GM23338 (cell line): ENCODE measurements at regions not wholly inside any gene's neighbourhood (a gene's known extent, or its start where the extent isn't known, plus 50 kb on each side); places are given as distances from the start of the nearest gene placed in this dataset.

Experiments used
- CREB1 ChIP-seq: fragments of 250-450 bp; sonication (Bioruptor Pico); IDR thresholded peaks from 2 replicates; pipeline ENCODE4 v1.5.0; 2020; ENCODE audit warnings: low read depth, mild to moderate bottlenecking, moderate library complexity
- EZH2 ChIP-seq: fragments of 200-600 bp; sonication (generic); IDR thresholded peaks from one replicate; pipeline ENCODE4 v1.8.0; 2017; ENCODE audit warnings: antibody characterized with exemption, mild to moderate bottlenecking, low read depth; ENCODE audit not compliant: unreplicated experiment
- EZH2phosphoT487 ChIP-seq: fragments of 200-600 bp; sonication (generic); IDR thresholded peaks from one replicate; pipeline ENCODE4 v1.8.1; 2018; ENCODE audit warnings: antibody characterized with exemption; ENCODE audit not compliant: unreplicated experiment
- JUNB ChIP-seq: IDR thresholded peaks from one replicate; pipeline ENCODE4 v1.6.1; 2016; ENCODE audit warnings: antibody characterized with exemption; ENCODE audit not compliant: unreplicated experiment
- STAT1 ChIP-seq: IDR thresholded peaks from one replicate; pipeline ENCODE4 v1.6.1; 2016; ENCODE audit warnings: antibody characterized with exemption; ENCODE audit not compliant: unreplicated experiment
- ZNF331 ChIP-seq: fragments of 250-450 bp; sonication (Bioruptor Pico); IDR thresholded peaks from 2 replicates; pipeline ENCODE4 v1.5.0; 2020; ENCODE audit warnings: low read depth, mild to moderate bottlenecking, moderate library complexity
- TF ChIP-seq, protein P1 (sequence below): fragments of 250-450 bp; sonication (Bioruptor Pico); IDR thresholded peaks from 2 replicates; pipeline ENCODE4 v1.5.0; 2020; ENCODE audit warnings: mild to moderate bottlenecking, moderate library complexity
- TF ChIP-seq, protein P2 (sequence below), 2 experiments: fragments of 200-600 bp in 1 of 2; sonication (generic) in 1 of 2; conservative IDR thresholded peaks; 2 replicates each; pipeline versions ENCODE4 v1.5.1 to v1.6.1; 2016 to 2017; ENCODE audit warnings: antibody characterized with exemption in 2 of 2, low read depth in 2 of 2, mild to moderate bottlenecking in 2 of 2, moderate library complexity in 1 of 2
- TF ChIP-seq, protein P3 (sequence below): IDR thresholded peaks from one replicate; pipeline ENCODE4 v1.6.1; 2018; ENCODE audit warnings: antibody characterized with exemption; ENCODE audit not compliant: unreplicated experiment

DNA sequence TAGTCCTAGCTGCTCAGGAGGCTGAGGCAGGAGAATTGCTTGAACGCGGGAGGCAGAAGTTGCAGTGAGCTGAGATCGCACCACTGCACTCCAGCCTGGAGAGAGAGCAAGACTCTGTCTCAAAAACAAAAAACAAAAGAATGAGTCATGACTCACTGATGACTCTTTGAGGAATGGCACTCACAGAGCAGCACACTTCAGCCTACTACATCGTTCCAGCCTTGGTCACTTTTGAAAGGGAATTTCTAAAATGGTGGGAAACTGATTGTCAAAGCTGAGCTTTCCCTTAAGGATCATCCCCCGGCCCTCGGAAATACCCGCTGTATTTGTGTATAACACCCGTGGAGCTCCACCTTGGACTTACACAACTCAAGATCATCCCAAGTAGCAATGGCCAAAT lies 217.3 kb upstream of the HS6ST1 start (continued):
- TF ChIP-seq, protein P1, sequence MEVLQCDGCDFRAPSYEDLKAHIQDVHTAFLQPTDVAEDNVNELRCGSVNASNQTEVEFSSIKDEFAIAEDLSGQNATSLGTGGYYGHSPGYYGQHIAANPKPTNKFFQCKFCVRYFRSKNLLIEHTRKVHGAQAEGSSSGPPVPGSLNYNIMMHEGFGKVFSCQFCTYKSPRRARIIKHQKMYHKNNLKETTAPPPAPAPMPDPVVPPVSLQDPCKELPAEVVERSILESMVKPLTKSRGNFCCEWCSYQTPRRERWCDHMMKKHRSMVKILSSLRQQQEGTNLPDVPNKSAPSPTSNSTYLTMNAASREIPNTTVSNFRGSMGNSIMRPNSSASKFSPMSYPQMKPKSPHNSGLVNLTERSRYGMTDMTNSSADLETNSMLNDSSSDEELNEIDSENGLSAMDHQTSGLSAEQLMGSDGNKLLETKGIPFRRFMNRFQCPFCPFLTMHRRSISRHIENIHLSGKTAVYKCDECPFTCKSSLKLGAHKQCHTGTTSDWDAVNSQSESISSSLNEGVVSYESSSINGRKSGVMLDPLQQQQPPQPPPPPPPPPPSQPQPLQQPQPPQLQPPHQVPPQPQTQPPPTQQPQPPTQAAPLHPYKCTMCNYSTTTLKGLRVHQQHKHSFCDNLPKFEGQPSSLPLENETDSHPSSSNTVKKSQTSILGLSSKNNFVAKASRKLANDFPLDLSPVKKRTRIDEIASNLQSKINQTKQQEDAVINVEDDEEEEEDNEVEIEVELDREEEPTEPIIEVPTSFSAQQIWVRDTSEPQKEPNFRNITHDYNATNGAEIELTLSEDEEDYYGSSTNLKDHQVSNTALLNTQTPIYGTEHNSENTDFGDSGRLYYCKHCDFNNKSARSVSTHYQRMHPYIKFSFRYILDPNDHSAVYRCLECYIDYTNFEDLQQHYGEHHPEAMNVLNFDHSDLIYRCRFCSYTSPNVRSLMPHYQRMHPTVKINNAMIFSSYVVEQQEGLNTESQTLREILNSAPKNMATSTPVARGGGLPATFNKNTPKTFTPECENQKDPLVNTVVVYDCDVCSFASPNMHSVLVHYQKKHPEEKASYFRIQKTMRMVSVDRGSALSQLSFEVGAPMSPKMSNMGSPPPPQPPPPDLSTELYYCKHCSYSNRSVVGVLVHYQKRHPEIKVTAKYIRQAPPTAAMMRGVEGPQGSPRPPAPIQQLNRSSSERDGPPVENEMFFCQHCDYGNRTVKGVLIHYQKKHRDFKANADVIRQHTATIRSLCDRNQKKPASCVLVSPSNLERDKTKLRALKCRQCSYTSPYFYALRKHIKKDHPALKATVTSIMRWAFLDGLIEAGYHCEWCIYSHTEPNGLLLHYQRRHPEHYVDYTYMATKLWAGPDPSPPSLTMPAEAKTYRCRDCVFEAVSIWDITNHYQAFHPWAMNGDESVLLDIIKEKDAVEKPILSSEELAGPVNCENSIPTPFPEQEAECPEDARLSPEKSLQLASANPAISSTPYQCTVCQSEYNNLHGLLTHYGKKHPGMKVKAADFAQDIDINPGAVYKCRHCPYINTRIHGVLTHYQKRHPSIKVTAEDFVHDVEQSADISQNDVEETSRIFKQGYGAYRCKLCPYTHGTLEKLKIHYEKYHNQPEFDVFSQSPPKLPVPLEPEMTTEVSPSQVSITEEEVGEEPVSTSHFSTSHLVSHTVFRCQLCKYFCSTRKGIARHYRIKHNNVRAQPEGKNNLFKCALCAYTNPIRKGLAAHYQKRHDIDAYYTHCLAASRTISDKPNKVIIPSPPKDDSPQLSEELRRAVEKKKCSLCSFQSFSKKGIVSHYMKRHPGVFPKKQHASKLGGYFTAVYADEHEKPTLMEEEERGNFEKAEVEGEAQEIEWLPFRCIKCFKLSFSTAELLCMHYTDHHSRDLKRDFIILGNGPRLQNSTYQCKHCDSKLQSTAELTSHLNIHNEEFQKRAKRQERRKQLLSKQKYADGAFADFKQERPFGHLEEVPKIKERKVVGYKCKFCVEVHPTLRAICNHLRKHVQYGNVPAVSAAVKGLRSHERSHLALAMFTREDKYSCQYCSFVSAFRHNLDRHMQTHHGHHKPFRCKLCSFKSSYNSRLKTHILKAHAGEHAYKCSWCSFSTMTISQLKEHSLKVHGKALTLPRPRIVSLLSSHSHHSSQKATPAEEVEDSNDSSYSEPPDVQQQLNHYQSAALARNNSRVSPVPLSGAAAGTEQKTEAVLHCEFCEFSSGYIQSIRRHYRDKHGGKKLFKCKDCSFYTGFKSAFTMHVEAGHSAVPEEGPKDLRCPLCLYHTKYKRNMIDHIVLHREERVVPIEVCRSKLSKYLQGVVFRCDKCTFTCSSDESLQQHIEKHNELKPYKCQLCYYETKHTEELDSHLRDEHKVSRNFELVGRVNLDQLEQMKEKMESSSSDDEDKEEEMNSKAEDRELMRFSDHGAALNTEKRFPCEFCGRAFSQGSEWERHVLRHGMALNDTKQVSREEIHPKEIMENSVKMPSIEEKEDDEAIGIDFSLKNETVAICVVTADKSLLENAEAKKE (CRISPR knock-in tag): no peak
- no peak for TF ChIP-seq CREB1
- TF ChIP-seq ZNF331 (CRISPR knock-in tag): no peak
- no peak for TF ChIP-seq STAT1
- TF ChIP-seq JUNB: no peak
- TF ChIP-seq EZH2phosphoT487: no peak
- TF ChIP-seq, protein P2, sequence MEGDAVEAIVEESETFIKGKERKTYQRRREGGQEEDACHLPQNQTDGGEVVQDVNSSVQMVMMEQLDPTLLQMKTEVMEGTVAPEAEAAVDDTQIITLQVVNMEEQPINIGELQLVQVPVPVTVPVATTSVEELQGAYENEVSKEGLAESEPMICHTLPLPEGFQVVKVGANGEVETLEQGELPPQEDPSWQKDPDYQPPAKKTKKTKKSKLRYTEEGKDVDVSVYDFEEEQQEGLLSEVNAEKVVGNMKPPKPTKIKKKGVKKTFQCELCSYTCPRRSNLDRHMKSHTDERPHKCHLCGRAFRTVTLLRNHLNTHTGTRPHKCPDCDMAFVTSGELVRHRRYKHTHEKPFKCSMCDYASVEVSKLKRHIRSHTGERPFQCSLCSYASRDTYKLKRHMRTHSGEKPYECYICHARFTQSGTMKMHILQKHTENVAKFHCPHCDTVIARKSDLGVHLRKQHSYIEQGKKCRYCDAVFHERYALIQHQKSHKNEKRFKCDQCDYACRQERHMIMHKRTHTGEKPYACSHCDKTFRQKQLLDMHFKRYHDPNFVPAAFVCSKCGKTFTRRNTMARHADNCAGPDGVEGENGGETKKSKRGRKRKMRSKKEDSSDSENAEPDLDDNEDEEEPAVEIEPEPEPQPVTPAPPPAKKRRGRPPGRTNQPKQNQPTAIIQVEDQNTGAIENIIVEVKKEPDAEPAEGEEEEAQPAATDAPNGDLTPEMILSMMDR (conservative IDR thresholded peaks at IDR 0.05; ENCODE audit: low read depth in 2 of 2): no peak
- TF ChIP-seq EZH2: no peak
- TF ChIP-seq, protein P3, sequence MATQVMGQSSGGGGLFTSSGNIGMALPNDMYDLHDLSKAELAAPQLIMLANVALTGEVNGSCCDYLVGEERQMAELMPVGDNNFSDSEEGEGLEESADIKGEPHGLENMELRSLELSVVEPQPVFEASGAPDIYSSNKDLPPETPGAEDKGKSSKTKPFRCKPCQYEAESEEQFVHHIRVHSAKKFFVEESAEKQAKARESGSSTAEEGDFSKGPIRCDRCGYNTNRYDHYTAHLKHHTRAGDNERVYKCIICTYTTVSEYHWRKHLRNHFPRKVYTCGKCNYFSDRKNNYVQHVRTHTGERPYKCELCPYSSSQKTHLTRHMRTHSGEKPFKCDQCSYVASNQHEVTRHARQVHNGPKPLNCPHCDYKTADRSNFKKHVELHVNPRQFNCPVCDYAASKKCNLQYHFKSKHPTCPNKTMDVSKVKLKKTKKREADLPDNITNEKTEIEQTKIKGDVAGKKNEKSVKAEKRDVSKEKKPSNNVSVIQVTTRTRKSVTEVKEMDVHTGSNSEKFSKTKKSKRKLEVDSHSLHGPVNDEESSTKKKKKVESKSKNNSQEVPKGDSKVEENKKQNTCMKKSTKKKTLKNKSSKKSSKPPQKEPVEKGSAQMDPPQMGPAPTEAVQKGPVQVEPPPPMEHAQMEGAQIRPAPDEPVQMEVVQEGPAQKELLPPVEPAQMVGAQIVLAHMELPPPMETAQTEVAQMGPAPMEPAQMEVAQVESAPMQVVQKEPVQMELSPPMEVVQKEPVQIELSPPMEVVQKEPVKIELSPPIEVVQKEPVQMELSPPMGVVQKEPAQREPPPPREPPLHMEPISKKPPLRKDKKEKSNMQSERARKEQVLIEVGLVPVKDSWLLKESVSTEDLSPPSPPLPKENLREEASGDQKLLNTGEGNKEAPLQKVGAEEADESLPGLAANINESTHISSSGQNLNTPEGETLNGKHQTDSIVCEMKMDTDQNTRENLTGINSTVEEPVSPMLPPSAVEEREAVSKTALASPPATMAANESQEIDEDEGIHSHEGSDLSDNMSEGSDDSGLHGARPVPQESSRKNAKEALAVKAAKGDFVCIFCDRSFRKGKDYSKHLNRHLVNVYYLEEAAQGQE: no peak
